HG02852 (cell line): ENCODE measurements at regions not wholly inside any gene's neighbourhood (a gene's known extent, or its start where the extent isn't known, plus 50 kb on each side); places are given as distances from the start of the nearest gene placed in this dataset.
"Not testable (repeated sequence)": the region's sequence is repeated elsewhere in the genome, so short reads cannot be mapped to it uniquely, and the experiment has no call there.

Source experiments
- ATAC-seq: cut with Tn5 transposase; IDR thresholded peaks from one replicate; pipeline ENCODE4 v1.9.1; 2021; ENCODE audit warnings: mild to moderate bottlenecking, moderate library complexity; ENCODE audit not compliant: unreplicated experiment

GRCh38 chr6:180091-180694, 112.1 kb upstream of the DUSP22 start:
- not testable (repeated sequence) for ATAC-seq

- peak; percentile 65 for ATAC-seq
These were observed 111.1 kb upstream of the DUSP22 start for GRCh38 chr6:181049-181654.

- peak; percentile 38 for ATAC-seq
These were observed 108.6 kb upstream of the DUSP22 start for GRCh38 chr6:183668-184067.

GRCh38 chr6:184161-184700, 108.1 kb upstream of the DUSP22 start:
- ATAC-seq: no peak

GRCh38 chr6:186340-186965, 105.8 kb upstream of the DUSP22 start:
- ATAC-seq: no peak

- ATAC-seq: no peak
These were observed 105.0 kb upstream of the DUSP22 start for GRCh38 chr6:187210-187861.

GRCh38 chr6:188821-189655, 103.2 kb upstream of the DUSP22 start:
- ATAC-seq: peak; percentile 66

- peak; percentile 5 for ATAC-seq
These were observed 102.6 kb upstream of the DUSP22 start for GRCh38 chr6:189676-190075.

- no peak for ATAC-seq
These were observed 101.5 kb upstream of the DUSP22 start for GRCh38 chr6:190596-191395.

GRCh38 chr6:191487-192312, 100.6 kb upstream of the DUSP22 start:
- no peak for ATAC-seq

GRCh38 chr6:192313-192664, 100.0 kb upstream of the DUSP22 start:
- no peak for ATAC-seq

- ATAC-seq: no peak
These were observed 99.1 kb upstream of the DUSP22 start for GRCh38 chr6:193180-193579.

- ATAC-seq: peak; percentile 40
These were observed 98.4 kb upstream of the DUSP22 start for GRCh38 chr6:193773-194310.

- ATAC-seq: no peak
These were observed 96.4 kb upstream of the DUSP22 start for GRCh38 chr6:195861-196360.

GRCh38 chr6:196543-196942, 95.7 kb upstream of the DUSP22 start:
- ATAC-seq: no peak

- ATAC-seq: no peak
These were observed 88.6 kb upstream of the DUSP22 start for GRCh38 chr6:203661-204060.

- ATAC-seq: no peak
These were observed 86.0 kb upstream of the DUSP22 start for GRCh38 chr6:206264-206663.

GRCh38 chr6:208364-208763, 83.9 kb upstream of the DUSP22 start:
- ATAC-seq: no peak

GRCh38 chr6:208938-209337, 83.3 kb upstream of the DUSP22 start:
- no peak for ATAC-seq
